CD14-positive monocyte (primary cell): ENCODE measurements at regions not wholly inside any gene's neighbourhood (a gene's known extent, or its start where the extent isn't known, plus 50 kb on each side); places are given as distances from the start of the nearest gene placed in this dataset.

ENCODE experiments used
- DNase-seq, 3 donors: peaks; one replicate each; pipeline ENCODE4 v3.0.0-alpha.2; 2011 to 2022
- H2AFZ ChIP-seq: 2 replicates; pipeline ENCODE4 v1.6.0; 2012; ENCODE audit warnings: mild to moderate bottlenecking, low read depth, low read length, inconsistent platforms; ENCODE audit not compliant: insufficient read depth, poor library complexity, severe bottlenecking
- H3K27ac ChIP-seq, 2 donors: 1 replicate in 1 of 2; 2 replicates in 1 of 2; pipeline ENCODE4 v1.5.1; 2012 to 2013; ENCODE audit warnings: low read length in 2 of 2, control low read depth in 1 of 2, inconsistent platforms in 1 of 2, low read depth in 1 of 2, mild to moderate bottlenecking in 1 of 2
- H3K27me3 ChIP-seq, 2 donors: one replicate each; pipeline versions ENCODE4 v1.6.0 to v1.6.1; 2011 to 2013; ENCODE audit warnings: low read length in 2 of 2; ENCODE audit not compliant: control insufficient read depth in 2 of 2, insufficient read depth in 2 of 2
- H3K36me3 ChIP-seq, 2 donors: replicated peaks in 1 of 2; 1 replicate in 1 of 2; 2 replicates in 1 of 2; pipeline versions ENCODE4 v1.5.1 to v1.6.1; 2012 to 2013; ENCODE audit warnings: low read length in 2 of 2, control low read depth in 1 of 2, inconsistent platforms in 1 of 2, mild to moderate bottlenecking in 1 of 2; ENCODE audit not compliant: insufficient read depth in 2 of 2, control insufficient read depth in 1 of 2
- H3K4me1 ChIP-seq, 2 donors: 1 replicate in 1 of 2; 2 replicates in 1 of 2; pipeline versions ENCODE4 v1.5.1 to v1.6.1; 2012 to 2013; ENCODE audit warnings: low read length in 2 of 2, control low read depth in 1 of 2, inconsistent platforms in 1 of 2, mild to moderate bottlenecking in 1 of 2, moderate library complexity in 1 of 2; ENCODE audit not compliant: insufficient read depth in 2 of 2, control insufficient read depth in 1 of 2
- H3K4me2 ChIP-seq: replicated peaks from 2 replicates; pipeline ENCODE3; 2012; ENCODE audit warnings: low read length, moderate library complexity, mild to moderate bottlenecking; ENCODE audit not compliant: poor library complexity, severe bottlenecking; ENCODE audit errors: extremely low read depth
- H3K4me3 ChIP-seq, 3 experiments: fragments of 200-600 bp in 1 of 3; sonication (generic) in 1 of 3; replicated peaks in 1 of 3; 1 replicate in 2 of 3; 2 replicates in 1 of 3; pipeline ENCODE4 v1.5.1; 2011 to 2013; ENCODE audit warnings: low read length in 3 of 3, mild to moderate bottlenecking in 3 of 3, control low read depth in 2 of 3, low read depth in 2 of 3, inconsistent platforms in 1 of 3, moderate library complexity in 1 of 3
- H3K79me2 ChIP-seq: 2 replicates; pipeline ENCODE4 v1.6.0; 2012; ENCODE audit warnings: mild to moderate bottlenecking, control low read depth, inconsistent platforms, low read length, moderate library complexity; ENCODE audit not compliant: insufficient read depth
- H3K9ac ChIP-seq: 2 replicates; pipeline ENCODE4 v1.6.0; 2017; ENCODE audit warnings: low read length, mild to moderate bottlenecking; ENCODE audit not compliant: insufficient read depth, poor library complexity, severe bottlenecking
- H3K9me3 ChIP-seq, 2 donors: replicated peaks in 1 of 2; 1 replicate in 1 of 2; 2 replicates in 1 of 2; pipeline versions ENCODE4 v1.5.1 to v1.6.1; 2012 to 2013; ENCODE audit warnings: low read length in 2 of 2, control low read depth in 1 of 2; ENCODE audit not compliant: control insufficient read depth in 1 of 2, insufficient read depth in 1 of 2
- H4K20me1 ChIP-seq: 2 replicates; pipeline ENCODE4 v1.6.0; 2012; ENCODE audit warnings: mild to moderate bottlenecking, low read length, control low read depth, moderate library complexity; ENCODE audit not compliant: insufficient read depth
- H3K27ac Mint-ChIP-seq, 7 donors: one replicate each; pipeline ENCODE4 v1.8.0; 2020; ENCODE audit warnings: mild to moderate bottlenecking in 7 of 7, mixed read lengths in 7 of 7, moderate library complexity in 6 of 7, inconsistent platforms in 2 of 7
- H3K27me3 Mint-ChIP-seq, 3 donors: one replicate each; pipeline ENCODE4 v1.8.0; 2021 to 2022; ENCODE audit warnings: low read depth in 3 of 3, mild to moderate bottlenecking in 3 of 3, mixed read lengths in 3 of 3, moderate library complexity in 3 of 3, inconsistent platforms in 1 of 3
- H3K36me3 Mint-ChIP-seq, 2 donors: one replicate each; pipeline ENCODE4 v1.8.0; 2020; ENCODE audit warnings: mixed read lengths in 2 of 2, inconsistent platforms in 1 of 2, mild to moderate bottlenecking in 1 of 2
- H3K4me1 Mint-ChIP-seq: one replicate; pipeline ENCODE4 v1.8.0; 2020; ENCODE audit warnings: mild to moderate bottlenecking, mixed read lengths
- H3K4me3 Mint-ChIP-seq, 2 donors: one replicate each; pipeline ENCODE4 v1.8.0; 2020; ENCODE audit warnings: mild to moderate bottlenecking in 2 of 2, mixed read lengths in 2 of 2, moderate library complexity in 1 of 2
- H3K9me3 Mint-ChIP-seq, 7 donors: one replicate each; pipeline ENCODE4 v1.8.0; 2020 to 2022; ENCODE audit warnings: mixed read lengths in 7 of 7, mild to moderate bottlenecking in 6 of 7, moderate library complexity in 6 of 7, inconsistent platforms in 2 of 7
- WGBS: methylation state at CpG from one replicate; pipeline ENCODE4 v1.1.5; 2013; ENCODE audit warnings: missing lambda C conversion rate; ENCODE audit not compliant: insufficient coverage; 5-methylcytosine and 5-hydroxymethylcytosine counted together
- intact Hi-C, 2 donors: fragments of 100-400 bp; cut with micrococcal nuclease; formaldehyde crosslinking; loops; one replicate each; pipeline versions ENCODE4 v1.15.0 to v1.15.1; 2023
- TF ChIP-seq, protein P1 (sequence below): fragments of 200-600 bp; IDR thresholded peaks from one replicate; pipeline ENCODE4 v1.8.0; 2022; ENCODE audit warnings: antibody characterized with exemption, mild to moderate bottlenecking

GRCh38 chr13:88118952-88119351, 447.8 kb downstream of the SLITRK5 start:
- H3K4me3 ChIP-seq: no peak overlapping the region
- Mint-ChIP-seq H3K27me3 (no peaks in the 10 kb centered on the region), H3K9me3 (peaks cover 0 to 7% (median 1%) of the 10 kb centered on the region in 7 donors), H3K4me3 (no peak overlapping the region), H3K4me1 (no peaks in the 10 kb centered on the region), H3K36me3 (no peaks in the 10 kb centered on the region), H3K27ac (no peak overlapping the region)
- H3K9ac ChIP-seq: no peak overlapping the region
- no CpG with 5 or more reads among the region's 3 CpGs for WGBS
- intact Hi-C loops: no loop called here
- TF ChIP-seq, protein P1, sequence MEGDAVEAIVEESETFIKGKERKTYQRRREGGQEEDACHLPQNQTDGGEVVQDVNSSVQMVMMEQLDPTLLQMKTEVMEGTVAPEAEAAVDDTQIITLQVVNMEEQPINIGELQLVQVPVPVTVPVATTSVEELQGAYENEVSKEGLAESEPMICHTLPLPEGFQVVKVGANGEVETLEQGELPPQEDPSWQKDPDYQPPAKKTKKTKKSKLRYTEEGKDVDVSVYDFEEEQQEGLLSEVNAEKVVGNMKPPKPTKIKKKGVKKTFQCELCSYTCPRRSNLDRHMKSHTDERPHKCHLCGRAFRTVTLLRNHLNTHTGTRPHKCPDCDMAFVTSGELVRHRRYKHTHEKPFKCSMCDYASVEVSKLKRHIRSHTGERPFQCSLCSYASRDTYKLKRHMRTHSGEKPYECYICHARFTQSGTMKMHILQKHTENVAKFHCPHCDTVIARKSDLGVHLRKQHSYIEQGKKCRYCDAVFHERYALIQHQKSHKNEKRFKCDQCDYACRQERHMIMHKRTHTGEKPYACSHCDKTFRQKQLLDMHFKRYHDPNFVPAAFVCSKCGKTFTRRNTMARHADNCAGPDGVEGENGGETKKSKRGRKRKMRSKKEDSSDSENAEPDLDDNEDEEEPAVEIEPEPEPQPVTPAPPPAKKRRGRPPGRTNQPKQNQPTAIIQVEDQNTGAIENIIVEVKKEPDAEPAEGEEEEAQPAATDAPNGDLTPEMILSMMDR: no peak
- H3K27me3 ChIP-seq: no peaks in the 10 kb centered on the region
- H3K4me1 ChIP-seq: no peaks in the 10 kb centered on the region
- H2AFZ ChIP-seq: no peak overlapping the region
- H3K36me3 ChIP-seq: no peaks in the 10 kb centered on the region
- H3K27ac ChIP-seq: no peak overlapping the region
- H3K9me3 ChIP-seq: peaks cover 0 to 2% of the 10 kb centered on the region in 2 donors
- no peak for DNase-seq
- no peak overlapping the region for H3K4me2 ChIP-seq
- H3K79me2 ChIP-seq: no peaks in the 10 kb centered on the region
- no peaks in the 10 kb centered on the region for H4K20me1 ChIP-seq

- H3K9me3 ChIP-seq: peaks cover 0 to 2% of the 10 kb centered on the region in 2 donors
- TF ChIP-seq, protein P1: no peak
- Mint-ChIP-seq H3K36me3 (no peaks in the 10 kb centered on the region), H3K9me3 (peaks cover 0 to 17% (median 7%) of the 10 kb centered on the region in 7 donors), H3K4me3 (no peak overlapping the region), H3K4me1 (no peaks in the 10 kb centered on the region), H3K27me3 (no peaks in the 10 kb centered on the region), H3K27ac (no peak overlapping the region)
- H3K4me3 ChIP-seq: no peak overlapping the region
- H3K27me3 ChIP-seq: no peaks in the 10 kb centered on the region
- no peaks in the 10 kb centered on the region for H3K4me1 ChIP-seq
- intact Hi-C loops: no loop called here
- H3K4me2 ChIP-seq: no peak overlapping the region
- H2AFZ ChIP-seq: no peak overlapping the region
- H3K79me2 ChIP-seq: no peaks in the 10 kb centered on the region
- DNase-seq: no peak
- H3K36me3 ChIP-seq: no peaks in the 10 kb centered on the region
- H3K9ac ChIP-seq: no peak overlapping the region
- no peaks in the 10 kb centered on the region for H4K20me1 ChIP-seq
- H3K27ac ChIP-seq: no peak overlapping the region
Observed at GRCh38 chr13:88124142-88124541, 453.0 kb downstream of the SLITRK5 start.
